A549 (cell line): ENCODE measurements at regions not wholly inside any gene's neighbourhood (a gene's known extent, or its start where the extent isn't known, plus 50 kb on each side); places are given as distances from the start of the nearest gene placed in this dataset.

ENCODE experiments used
- ATAC-seq, 2 experiments: fragments of 200-7000 bp in 1 of 2; fragments of >200 bp in 1 of 2; cut with Nextera tagmentation in 1 of 2; cut with Tn5 transposase in 1 of 2; 3 replicates each; pipeline versions ENCODE4 v1.8.0 to v1.9.1; 2018 to 2020; ENCODE audit warnings: mild to moderate bottlenecking in 1 of 2, moderate library complexity in 1 of 2
- CTCF ChIA-PET: fragments of 300-600 bp; sonication (Branson Sonifier 250); formaldehyde crosslinking; extraction: SDS; loops from one replicate; lab custom pipeline; 2021; ENCODE audit warnings: antibody characterized with exemption, inconsistent platforms; lab: Yijun Ruan, JAX
- POLR2A ChIA-PET: fragments of 350-600 bp; formaldehyde crosslinking; extraction: SDS; loops from one replicate; lab custom pipeline; 2021; ENCODE audit warnings: antibody characterized with exemption, inconsistent platforms; lab: Yijun Ruan, JAX
- DNase-seq, 2 experiments: peaks; one replicate each; pipeline versions ENCODE4 v3.0.0 to v3.0.0-alpha.2; 2011 to 2016; ENCODE audit warnings: low read depth in 1 of 2, low spot score in 1 of 2
- FAIRE-seq: peaks from 2 replicates; lab custom pipeline; 2011; peaks lifted over from hg19 to GRCh38; lab: Jason Lieb, UNC
- H3K27ac ChIP-seq, 2 experiments: fragments of >200 bp; sonication (Bioruptor Twin); formaldehyde crosslinking; 3 replicates each; pipeline ENCODE4 v1.5.1; 2016 to 2017
- H3K4me1 ChIP-seq: fragments of >200 bp; sonication (Bioruptor Twin); formaldehyde crosslinking; 3 replicates; pipeline ENCODE4 v1.6.1; 2016
- H3K4me2 ChIP-seq: fragments of >200 bp; sonication (Bioruptor Twin); formaldehyde crosslinking; 3 replicates; pipeline ENCODE4 v1.6.1; 2016
- H3K4me3 ChIP-seq: fragments of >200 bp; sonication (Bioruptor Twin); formaldehyde crosslinking; 3 replicates; pipeline ENCODE4 v1.5.1; 2016
- H3K9me3 ChIP-seq: fragments of >200 bp; sonication (Bioruptor Twin); formaldehyde crosslinking; 3 replicates; pipeline ENCODE4 v1.6.1; 2016
- BHLHE40 ChIP-seq: IDR thresholded peaks from 2 replicates; pipeline ENCODE4 v1.6.1; 2012; ENCODE audit warnings: low read depth, low read length, inconsistent platforms
- CBX2 ChIP-seq: fragments of 200-600 bp; sonication (generic); IDR thresholded peaks from 2 replicates; pipeline ENCODE4 v1.6.1; 2016; ENCODE audit warnings: low read depth, mild to moderate bottlenecking, borderline replicate concordance
- CHD4 ChIP-seq: fragments of 200-600 bp; sonication (generic); IDR thresholded peaks from 2 replicates; pipeline ENCODE4 v1.6.1; 2016; ENCODE audit warnings: antibody characterized with exemption, mild to moderate bottlenecking, borderline replicate concordance
- CTCF ChIP-seq: fragments of >200 bp; sonication (Bioruptor Twin); formaldehyde crosslinking; IDR thresholded peaks from 3 replicates; pipeline ENCODE4 v1.5.1; 2016
- EHF ChIP-seq: fragments of 250-450 bp; sonication (Bioruptor Pico); IDR thresholded peaks from 2 replicates; pipeline ENCODE4 v1.5.0; 2020; ENCODE audit warnings: mild to moderate bottlenecking
- EP300 ChIP-seq, 2 experiments: fragments of >200 bp; sonication (Bioruptor Twin); formaldehyde crosslinking; IDR thresholded peaks; 2 replicates in 1 of 2; 3 replicates in 1 of 2; pipeline ENCODE4 v1.6.1; 2016 to 2017
- ESRRA ChIP-seq: fragments of 150-350 bp; IDR thresholded peaks from 2 replicates; pipeline ENCODE4 v1.6.1; 2014; ENCODE audit warnings: mild to moderate bottlenecking, low read length, borderline replicate concordance
- FOSB ChIP-seq: fragments of 250-450 bp; sonication (Bioruptor Pico); IDR thresholded peaks from 2 replicates; pipeline ENCODE4 v1.5.0; 2020; ENCODE audit warnings: mild to moderate bottlenecking, moderate library complexity
- FOXS1 ChIP-seq: fragments of 250-450 bp; sonication (Bioruptor Pico); IDR thresholded peaks from 2 replicates; pipeline ENCODE4 v1.5.0; 2020; ENCODE audit warnings: mild to moderate bottlenecking, moderate library complexity
- GATA3 ChIP-seq: IDR thresholded peaks from 2 replicates; pipeline ENCODE4 v1.6.1; 2012; ENCODE audit warnings: borderline replicate concordance
- HDAC2 ChIP-seq: fragments of 200-600 bp; sonication (generic); IDR thresholded peaks from 2 replicates; pipeline ENCODE4 v1.6.1; 2016
- HOXB5 ChIP-seq: fragments of 250-450 bp; sonication (Bioruptor Pico); IDR thresholded peaks from 2 replicates; pipeline ENCODE4 v1.5.0; 2020; ENCODE audit warnings: mild to moderate bottlenecking, moderate library complexity
- KDM1A ChIP-seq: fragments of 200-600 bp; sonication (generic); IDR thresholded peaks from 2 replicates; pipeline ENCODE4 v1.6.1; 2016; ENCODE audit warnings: low read depth, mild to moderate bottlenecking
- KDM5A ChIP-seq: fragments of 200-600 bp; sonication (generic); IDR thresholded peaks from 2 replicates; pipeline ENCODE4 v1.6.1; 2016; ENCODE audit warnings: antibody characterized with exemption, mild to moderate bottlenecking
- MAX ChIP-seq: IDR thresholded peaks from 2 replicates; pipeline ENCODE4 v1.6.1; 2012
- NFE2L2 ChIP-seq: fragments of 150-350 bp; conservative IDR thresholded peaks from 2 replicates; pipeline ENCODE4 v1.6.1; 2014; ENCODE audit warnings: low read length
- NPAS2 ChIP-seq: fragments of 250-450 bp; sonication (Bioruptor Pico); IDR thresholded peaks from 2 replicates; pipeline ENCODE4 v1.8.0; 2022; ENCODE audit warnings: mild to moderate bottlenecking, moderate library complexity, borderline replicate concordance
- PHF8 ChIP-seq: fragments of 200-600 bp; sonication (generic); IDR thresholded peaks from 2 replicates; pipeline ENCODE4 v1.6.1; 2016; ENCODE audit warnings: low read depth, mild to moderate bottlenecking, antibody characterized with exemption, moderate library complexity, borderline replicate concordance
- POLR2A ChIP-seq: IDR thresholded peaks from 2 replicates; pipeline ENCODE4 v1.6.1; 2012; ENCODE audit warnings: mild to moderate bottlenecking, low read length
- RAD21 ChIP-seq, 2 experiments: fragments of >200 bp in 1 of 2; sonication (Bioruptor Twin) in 1 of 2; formaldehyde crosslinking in 1 of 2; IDR thresholded peaks in 1 of 2; conservative IDR thresholded peaks in 1 of 2; 2 replicates in 1 of 2; 3 replicates in 1 of 2; pipeline ENCODE4 v1.6.1; 2012 to 2018; ENCODE audit warnings: inconsistent platforms in 1 of 2
- RARB ChIP-seq: fragments of 250-450 bp; sonication (Bioruptor Pico); IDR thresholded peaks from 2 replicates; pipeline ENCODE4 v1.8.0; 2021; ENCODE audit warnings: mild to moderate bottlenecking, moderate library complexity
- RCOR1 ChIP-seq: fragments of 150-350 bp; IDR thresholded peaks from 2 replicates; pipeline ENCODE4 v1.6.1; 2014; ENCODE audit warnings: antibody characterized with exemption, low read length, low read depth
- RFX5 ChIP-seq: fragments of 450-650 bp; IDR thresholded peaks from 2 replicates; pipeline ENCODE4 v1.7.1; 2014; ENCODE audit warnings: antibody characterized with exemption, mild to moderate bottlenecking, moderate library complexity
- SMC3 ChIP-seq: fragments of >200 bp; sonication (Bioruptor Twin); formaldehyde crosslinking; IDR thresholded peaks from 3 replicates; pipeline ENCODE4 v1.6.1; 2018; ENCODE audit warnings: inconsistent platforms
- SREBF2 ChIP-seq: fragments of 450-650 bp; IDR thresholded peaks from 2 replicates; pipeline ENCODE4 v1.6.1; 2014; ENCODE audit warnings: mild to moderate bottlenecking, moderate library complexity
- TFCP2L1 ChIP-seq: fragments of 250-450 bp; sonication (Bioruptor Pico); IDR thresholded peaks from 2 replicates; pipeline ENCODE4 v1.5.0; 2021; ENCODE audit warnings: mild to moderate bottlenecking
- ZC3H11A ChIP-seq: fragments of 450-650 bp; IDR thresholded peaks from 2 replicates; pipeline ENCODE4 v1.6.1; 2014; ENCODE audit warnings: antibody characterized with exemption, mild to moderate bottlenecking
- ZFP36 ChIP-seq: fragments of 450-650 bp; IDR thresholded peaks from 2 replicates; pipeline ENCODE4 v1.6.1; 2014; ENCODE audit warnings: borderline replicate concordance; ENCODE audit not compliant: partially characterized antibody
- ZSCAN20 ChIP-seq: fragments of 250-450 bp; sonication (Bioruptor Pico); IDR thresholded peaks from 2 replicates; pipeline ENCODE4 v1.8.0; 2022; ENCODE audit warnings: mild to moderate bottlenecking, moderate library complexity
- WGBS: methylation state at CpG from one replicate; pipeline ENCODE4 v1.1.6; 2017; ENCODE audit errors: missing lambda C conversion rate; 5-methylcytosine and 5-hydroxymethylcytosine counted together
- TF ChIP-seq, protein P1 (sequence below): fragments of >200 bp; sonication (Bioruptor Twin); formaldehyde crosslinking; IDR thresholded peaks from 3 replicates; pipeline ENCODE4 v1.6.1; 2016
- TF ChIP-seq, protein P2 (sequence below): fragments of >200 bp; sonication (Bioruptor Twin); formaldehyde crosslinking; IDR thresholded peaks from 2 replicates; pipeline ENCODE4 v1.6.1; 2016

- WGBS: 0% methylated on average over 3 of the region's 3 CpGs
- H3K27ac ChIP-seq: no peak overlapping the region
- FAIRE-seq (no peak), DNase-seq (no peak), ATAC-seq (peak; percentile 50 to 60; a peak in 2 of 6 replicates)
- no peaks in the 10 kb centered on the region for H3K4me1 ChIP-seq
- POLR2A ChIA-PET: no interaction called here
- H3K9me3 ChIP-seq: no peaks in the 10 kb centered on the region
- H3K4me2 ChIP-seq: no peak overlapping the region
- TF ChIP-seq NPAS2 (CRISPR knock-in tag): no peak
- TF ChIP-seq NFE2L2: no peak
- no peak for TF ChIP-seq GATA3
- TF ChIP-seq HDAC2: no peak
- no peak for TF ChIP-seq HOXB5
- TF ChIP-seq, protein P1, sequence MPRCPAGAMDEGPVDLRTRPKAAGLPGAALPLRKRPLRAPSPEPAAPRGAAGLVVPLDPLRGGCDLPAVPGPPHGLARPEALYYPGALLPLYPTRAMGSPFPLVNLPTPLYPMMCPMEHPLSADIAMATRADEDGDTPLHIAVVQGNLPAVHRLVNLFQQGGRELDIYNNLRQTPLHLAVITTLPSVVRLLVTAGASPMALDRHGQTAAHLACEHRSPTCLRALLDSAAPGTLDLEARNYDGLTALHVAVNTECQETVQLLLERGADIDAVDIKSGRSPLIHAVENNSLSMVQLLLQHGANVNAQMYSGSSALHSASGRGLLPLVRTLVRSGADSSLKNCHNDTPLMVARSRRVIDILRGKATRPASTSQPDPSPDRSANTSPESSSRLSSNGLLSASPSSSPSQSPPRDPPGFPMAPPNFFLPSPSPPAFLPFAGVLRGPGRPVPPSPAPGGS: no peak
- TF ChIP-seq TFCP2L1 (CRISPR knock-in tag): no peak
- no peak for TF ChIP-seq CTCF
- TF ChIP-seq RCOR1: no peak
- no peak for TF ChIP-seq CHD4
- TF ChIP-seq EP300 (IDR thresholded peaks at IDR 0.05): no peak
- no peak for TF ChIP-seq ESRRA
- TF ChIP-seq FOSB: no peak
- TF ChIP-seq POLR2A: no peak
- TF ChIP-seq MAX: no peak
- TF ChIP-seq RARB (CRISPR knock-in tag): no peak
- TF ChIP-seq ZSCAN20 (CRISPR knock-in tag): no peak
- no peak for TF ChIP-seq PHF8
- H3K4me3 ChIP-seq: no peak overlapping the region
- CTCF ChIA-PET: no interaction called here
These were observed 359.7 kb downstream of the AACS start for GRCh38 chr12:125424909-125425308.

DNA sequence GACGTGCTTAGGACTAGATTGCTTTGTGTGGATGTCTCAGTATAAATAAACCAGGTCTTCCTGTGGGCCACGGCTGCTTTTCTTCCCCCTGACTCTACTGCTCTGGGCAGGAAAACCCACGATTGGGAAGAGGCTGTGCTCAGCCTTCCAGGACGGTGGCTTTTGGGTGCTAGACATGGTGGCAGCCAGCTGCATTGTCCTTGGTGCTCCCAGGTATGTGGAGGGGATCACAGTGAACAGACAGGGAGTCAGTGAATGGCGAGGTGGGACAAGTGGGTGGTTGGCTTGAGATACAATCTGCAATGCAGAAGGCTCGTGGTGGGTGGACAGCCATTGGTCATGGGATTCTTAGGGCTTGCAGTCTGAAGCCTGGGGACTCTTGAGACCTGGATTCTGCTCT, 366.3 kb downstream of the AACS start:
- Histone ChIP-seq H3K4me3 (no peak overlapping the region), H3K9me3 (no peaks in the 10 kb centered on the region), H3K4me1 (no peaks in the 10 kb centered on the region), H3K27ac (no peak overlapping the region), H3K4me2 (no peak overlapping the region)
- no peak for FAIRE-seq
- ATAC-seq: no peak
- TF ChIP-seq SREBF2: no peak
- no peak for TF ChIP-seq KDM5A
- TF ChIP-seq, protein P2, sequence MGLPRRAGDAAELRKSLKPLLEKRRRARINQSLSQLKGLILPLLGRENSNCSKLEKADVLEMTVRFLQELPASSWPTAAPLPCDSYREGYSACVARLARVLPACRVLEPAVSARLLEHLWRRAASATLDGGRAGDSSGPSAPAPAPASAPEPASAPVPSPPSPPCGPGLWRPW: no peak
- TF ChIP-seq ZSCAN20 (CRISPR knock-in tag): no peak
- no peak for TF ChIP-seq ZC3H11A
- TF ChIP-seq POLR2A: no peak
- TF ChIP-seq CBX2: no peak
- TF ChIP-seq HDAC2: no peak
- TF ChIP-seq FOSB: no peak
- TF ChIP-seq RAD21 (conservative IDR thresholded peaks at IDR 0.05 in 1 of 2, IDR thresholded peaks at IDR 0.05 in 1 of 2): no peak
- TF ChIP-seq BHLHE40: no peak
- TF ChIP-seq RFX5: no peak
- TF ChIP-seq EHF (CRISPR knock-in tag): no peak
- no peak for TF ChIP-seq SMC3
- TF ChIP-seq KDM1A: no peak
- no peak for TF ChIP-seq FOXS1 (CRISPR knock-in tag)
- no peak for TF ChIP-seq ZFP36
- no peak for TF ChIP-seq TFCP2L1 (CRISPR knock-in tag)
- no peak for TF ChIP-seq HOXB5
- ChIA-PET POLR2A (no interaction called here), CTCF (no interaction called here)
- WGBS: 1% methylated on average over 6 of the region's 6 CpGs
- no peak for DNase-seq
